H1 (cell line): ENCODE measurements at regions not wholly inside any gene's neighbourhood (a gene's known extent, or its start where the extent isn't known, plus 50 kb on each side); places are given as distances from the start of the nearest gene placed in this dataset.

Experiments used
- BCL11A ChIP-seq, 2 experiments: IDR thresholded peaks; one replicate each; pipeline ENCODE4 v1.6.1; 2011; ENCODE audit warnings: low read depth in 2 of 2, low read length in 2 of 2, mild to moderate bottlenecking in 2 of 2
- BRCA1 ChIP-seq: IDR thresholded peaks from 2 replicates; pipeline ENCODE4 v1.6.1; 2012; ENCODE audit warnings: low read depth, low read length, improper control_type of control experiment
- CREB1 ChIP-seq: IDR thresholded peaks from 2 replicates; pipeline ENCODE4 v1.6.1; 2012; ENCODE audit warnings: inconsistent platforms
- EP300 ChIP-seq, 2 experiments: IDR thresholded peaks; 1 replicate in 1 of 2; 2 replicates in 1 of 2; pipeline ENCODE4 v1.6.1; 2011 to 2012; ENCODE audit warnings: low read depth in 2 of 2, low read length in 2 of 2, mild to moderate bottlenecking in 2 of 2, borderline replicate concordance in 1 of 2, inconsistent platforms in 1 of 2, moderate library complexity in 1 of 2
- JUND ChIP-seq: IDR thresholded peaks from 2 replicates; pipeline ENCODE4 v1.6.1; 2011; ENCODE audit warnings: mild to moderate bottlenecking, improper control_type of control experiment, low read length
- KDM4A ChIP-seq: IDR thresholded peaks from one replicate; pipeline ENCODE4 v1.7.1; 2012; ENCODE audit warnings: low read depth, mild to moderate bottlenecking, moderate library complexity, low read length, inconsistent platforms; ENCODE audit not compliant: severe bottlenecking
- POLR2A ChIP-seq, 2 experiments: IDR thresholded peaks; 1 replicate in 1 of 2; 2 replicates in 1 of 2; pipeline ENCODE4 v1.6.1; 2011; ENCODE audit warnings: low read depth in 2 of 2, low read length in 2 of 2, mild to moderate bottlenecking in 2 of 2; ENCODE audit errors: control extremely low read depth in 1 of 2
- TAF1 ChIP-seq: IDR thresholded peaks from 2 replicates; pipeline ENCODE4 v1.6.1; 2011; ENCODE audit warnings: mild to moderate bottlenecking, low read depth, low read length
- TF ChIP-seq, protein P1 (sequence below), 3 experiments: IDR thresholded peaks; 1 replicate in 2 of 3; 2 replicates in 1 of 3; pipeline versions ENCODE4 v1.5.1 to v1.6.1; 2011; ENCODE audit warnings: low read length in 3 of 3, mild to moderate bottlenecking in 3 of 3, inconsistent platforms in 2 of 3, low read depth in 1 of 3, moderate library complexity in 1 of 3; ENCODE audit not compliant: insufficient read depth in 1 of 3; ENCODE audit errors: control extremely low read depth in 1 of 3

DNA sequence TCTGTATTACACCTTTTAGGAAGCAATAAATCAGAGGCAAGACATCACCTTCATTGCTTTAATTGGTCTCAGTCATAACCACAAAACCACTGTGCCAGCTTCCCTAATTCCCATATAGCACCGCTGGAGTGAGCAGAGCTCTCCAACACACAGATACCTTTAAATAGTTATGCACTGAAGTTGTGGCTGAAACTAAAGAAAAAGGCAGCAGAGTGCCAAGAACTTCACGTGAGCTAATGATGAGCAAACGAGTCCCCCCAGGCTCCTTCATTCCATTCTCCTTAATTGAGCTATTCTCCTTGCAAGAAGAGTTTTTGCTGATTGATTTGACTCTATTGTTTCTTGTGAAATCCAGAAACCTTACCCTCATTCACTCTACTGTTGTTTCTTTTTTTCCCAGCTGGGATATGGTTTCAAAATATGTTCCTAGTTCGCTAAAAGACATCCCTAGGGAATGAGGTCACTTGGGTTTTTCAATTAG is 501.5 kb downstream of the SPATA31D1 start:
- TF ChIP-seq POLR2A (IDR thresholded peaks at IDR 0.05; ENCODE audit: control extremely low read depth in 1 of 2, low read depth in 2 of 2, low read length in 2 of 2) (no peak), EP300 (IDR thresholded peaks at IDR 0.05; ENCODE audit: borderline replicate concordance in 1 of 2, low read depth in 2 of 2, low read length in 2 of 2) (no peak), JUND (no peak), TAF1 (no peak), CREB1 (no peak), BRCA1 (no peak), KDM4A (no peak), BCL11A (IDR thresholded peaks at IDR 0.05; ENCODE audit: low read depth in 2 of 2, low read length in 2 of 2) (no peak)
- TF ChIP-seq, protein P1, sequence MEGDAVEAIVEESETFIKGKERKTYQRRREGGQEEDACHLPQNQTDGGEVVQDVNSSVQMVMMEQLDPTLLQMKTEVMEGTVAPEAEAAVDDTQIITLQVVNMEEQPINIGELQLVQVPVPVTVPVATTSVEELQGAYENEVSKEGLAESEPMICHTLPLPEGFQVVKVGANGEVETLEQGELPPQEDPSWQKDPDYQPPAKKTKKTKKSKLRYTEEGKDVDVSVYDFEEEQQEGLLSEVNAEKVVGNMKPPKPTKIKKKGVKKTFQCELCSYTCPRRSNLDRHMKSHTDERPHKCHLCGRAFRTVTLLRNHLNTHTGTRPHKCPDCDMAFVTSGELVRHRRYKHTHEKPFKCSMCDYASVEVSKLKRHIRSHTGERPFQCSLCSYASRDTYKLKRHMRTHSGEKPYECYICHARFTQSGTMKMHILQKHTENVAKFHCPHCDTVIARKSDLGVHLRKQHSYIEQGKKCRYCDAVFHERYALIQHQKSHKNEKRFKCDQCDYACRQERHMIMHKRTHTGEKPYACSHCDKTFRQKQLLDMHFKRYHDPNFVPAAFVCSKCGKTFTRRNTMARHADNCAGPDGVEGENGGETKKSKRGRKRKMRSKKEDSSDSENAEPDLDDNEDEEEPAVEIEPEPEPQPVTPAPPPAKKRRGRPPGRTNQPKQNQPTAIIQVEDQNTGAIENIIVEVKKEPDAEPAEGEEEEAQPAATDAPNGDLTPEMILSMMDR (IDR thresholded peaks at IDR 0.05; ENCODE audit: control extremely low read depth in 1 of 3, insufficient read depth in 1 of 3, low read depth in 1 of 3, low read length in 3 of 3): no peak
